Hematopoietic multipotent progenitor cell treated with erythropoietin and hydrocortisone succinate and interleukin-3 and kit ligand, for 17 days (in vitro differentiated cells): ENCODE measurements at regions not wholly inside any gene's neighbourhood (a gene's known extent, or its start where the extent isn't known, plus 50 kb on each side); places are given as distances from the start of the nearest gene placed in this dataset.

Source experiments
- DNase-seq: peaks from one replicate; pipeline ENCODE4 v3.0.0-alpha.2; 2015; ENCODE audit warnings: low spot score

DNA sequence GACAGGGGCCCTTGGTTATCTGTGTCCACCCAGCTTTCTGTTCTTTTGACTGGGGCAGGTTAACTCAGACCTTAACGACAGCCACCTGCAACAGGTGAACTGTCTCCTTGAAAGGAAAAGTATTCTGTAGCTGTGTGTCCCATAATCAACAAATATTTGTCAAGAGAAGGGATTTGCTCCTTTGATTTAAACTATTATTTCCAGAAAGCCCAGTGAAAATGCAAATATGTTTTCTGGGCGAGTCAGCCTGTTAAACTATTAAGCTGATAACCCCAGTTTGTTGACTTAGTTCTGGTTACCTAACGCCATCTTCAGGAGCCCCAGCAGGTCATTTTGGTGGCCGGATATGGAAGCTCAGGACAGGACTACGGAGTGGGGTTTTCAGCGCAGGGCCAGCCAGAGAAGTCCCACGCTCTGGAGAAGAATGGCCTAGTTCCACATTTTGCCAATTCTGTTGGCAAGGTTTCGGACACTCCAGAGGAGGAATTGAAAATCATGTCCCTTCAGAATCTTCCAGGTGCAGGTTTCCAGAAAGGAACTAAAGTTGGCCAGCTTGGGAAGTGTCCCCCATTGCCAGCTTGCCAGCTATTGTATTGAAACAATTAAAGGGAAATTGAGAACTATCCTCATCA, 54.5 kb downstream of the ADRA2A start:
- no peak for DNase-seq

- DNase-seq = no peak
These were observed 60.2 kb downstream of the ADRA2A start for GRCh38 chr10:111137007-111137406.

GRCh38 chr10:111137587-111137986, 60.8 kb downstream of the ADRA2A start:
- no peak for DNase-seq

- DNase-seq = no peak
These were observed 61.7 kb downstream of the ADRA2A start for GRCh38 chr10:111138544-111138943.

- no peak for DNase-seq
These were observed 62.7 kb downstream of the ADRA2A start for GRCh38 chr10:111139567-111139966.

DNA sequence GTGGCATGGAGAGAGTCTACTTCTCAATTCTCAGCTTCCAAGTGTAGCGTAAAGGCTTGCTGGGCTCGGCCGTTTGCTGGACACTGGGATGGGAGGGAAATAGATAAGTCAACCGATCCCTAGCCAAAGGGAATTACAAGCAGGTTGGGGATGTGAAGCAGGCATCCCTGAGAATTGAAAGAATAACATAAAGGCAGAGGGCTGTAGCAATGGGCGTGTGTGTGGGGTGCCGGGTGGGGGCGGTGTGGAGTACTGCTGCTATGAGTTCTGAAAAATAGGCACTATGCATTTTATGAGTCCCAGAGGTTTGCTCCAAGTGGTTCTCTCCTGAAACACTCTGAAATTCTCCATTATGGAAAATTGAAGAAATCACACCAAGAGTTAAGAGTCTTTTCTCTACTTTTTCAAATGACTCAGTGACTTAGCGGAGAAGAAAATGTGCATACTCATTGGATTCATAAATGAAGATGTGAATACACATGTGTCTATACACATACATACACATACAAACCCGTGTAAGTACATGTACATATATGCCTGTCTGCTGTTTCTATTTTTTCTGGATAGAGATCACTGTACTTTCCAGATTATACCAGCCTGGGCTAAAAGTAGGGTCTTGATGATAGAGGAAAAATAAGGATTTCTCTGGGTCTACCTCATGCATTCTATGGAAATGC, 65.4 kb downstream of the ADRA2A start:
- DNase-seq = no peak

- no peak for DNase-seq
These were observed 69.3 kb downstream of the ADRA2A start for GRCh38 chr10:111146025-111146640.

DNA sequence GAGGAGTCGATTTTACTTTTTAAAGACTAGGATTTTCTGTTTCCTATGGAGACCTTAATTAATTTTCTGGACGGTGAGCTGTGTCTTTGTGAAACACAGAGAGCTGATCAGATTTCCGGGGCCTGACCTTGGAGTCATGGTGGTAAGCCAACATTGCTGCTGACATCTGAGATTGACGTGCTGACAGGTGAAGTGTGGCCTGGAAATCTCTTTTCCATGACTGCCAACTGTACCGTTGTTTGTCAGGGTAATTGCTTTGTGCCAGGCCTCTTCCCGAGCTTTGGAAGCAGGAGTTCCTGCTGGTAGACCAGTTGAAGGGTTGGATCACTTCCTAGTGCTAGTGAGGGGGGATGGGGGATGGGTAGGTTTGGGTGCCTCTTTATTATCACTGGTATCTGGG, 71.2 kb downstream of the ADRA2A start:
- no peak for DNase-seq

DNA sequence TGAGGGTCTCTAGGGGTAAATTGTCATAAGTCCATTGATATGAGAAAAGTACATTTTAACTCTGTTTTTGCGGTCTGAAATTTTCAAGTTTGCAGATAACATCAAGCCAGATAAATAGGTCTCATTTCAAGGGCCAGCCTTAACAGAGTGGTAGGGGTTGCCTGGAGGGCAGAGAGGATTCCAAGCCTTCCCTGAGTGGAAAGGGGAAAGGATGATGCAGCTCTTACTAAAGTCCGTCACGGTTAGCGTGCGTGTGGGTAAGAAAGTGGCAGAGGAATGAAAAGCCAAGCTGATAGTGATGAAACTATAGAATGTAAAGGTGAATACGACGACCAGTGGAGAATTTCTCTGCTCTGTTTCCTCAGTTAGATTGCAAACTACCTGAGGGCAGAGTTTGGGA, 71.6 kb downstream of the ADRA2A start:
- no peak for DNase-seq

DNA sequence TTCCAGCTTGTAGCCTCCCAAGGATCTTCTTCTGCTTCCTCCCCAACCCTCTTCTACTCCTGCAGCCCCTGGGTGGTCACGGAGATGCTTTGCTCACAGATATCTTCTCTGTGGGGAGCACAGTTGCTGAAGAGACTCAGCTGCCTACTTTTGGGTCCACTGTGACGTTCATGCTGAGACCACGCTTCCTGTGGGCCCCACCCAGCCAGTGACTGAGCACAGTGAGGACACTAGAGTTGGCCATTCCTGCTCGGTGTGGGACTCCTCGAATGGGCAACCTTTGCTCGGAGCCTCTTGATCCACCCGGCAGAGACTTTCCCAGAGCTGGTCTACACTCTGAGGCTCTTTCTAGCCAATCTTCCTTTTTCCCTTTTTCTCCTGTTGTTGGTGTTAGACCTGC, 73.9 kb downstream of the ADRA2A start:
- DNase-seq = no peak

DNA sequence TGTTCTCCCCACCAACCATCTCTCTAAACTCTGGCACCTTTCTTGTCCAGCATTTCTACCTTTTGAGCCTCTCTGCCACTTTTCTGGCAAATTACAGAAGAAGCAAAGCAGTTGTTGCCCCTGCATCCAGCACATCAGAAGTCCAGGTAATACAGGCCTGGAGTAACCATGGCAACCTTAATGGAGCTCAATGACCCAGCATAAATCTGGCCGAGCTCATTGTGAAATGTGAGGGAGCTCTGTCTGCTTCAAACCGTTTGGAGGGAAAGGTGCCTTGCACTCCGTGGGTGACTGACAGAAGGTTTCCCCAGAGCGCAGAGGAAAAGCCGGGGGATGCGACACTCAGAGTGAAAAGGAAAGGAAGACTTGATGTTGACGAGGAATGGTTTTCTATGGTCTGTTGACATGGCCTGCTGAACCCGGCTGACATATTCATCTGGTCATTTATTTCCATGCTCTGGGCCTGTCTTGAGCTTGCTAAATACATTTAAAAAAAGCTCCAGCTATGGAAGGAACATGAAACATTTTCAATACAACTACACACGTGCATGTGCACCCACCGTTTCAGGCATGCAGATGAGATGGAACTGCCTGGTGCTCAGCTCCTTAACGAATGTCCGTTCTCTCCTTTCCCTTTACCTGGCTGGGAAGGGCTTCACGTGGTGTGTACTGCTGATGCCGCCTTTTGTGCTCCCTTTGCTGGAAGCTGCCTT, 74.9 kb downstream of the ADRA2A start:
- no peak for DNase-seq

- no peak for DNase-seq
These were observed 79.9 kb downstream of the ADRA2A start for GRCh38 chr10:111156754-111157153.

GRCh38 chr10:111158595-111158994, 81.8 kb downstream of the ADRA2A start:
- DNase-seq = no peak

GRCh38 chr10:111161109-111161874, 84.5 kb downstream of the ADRA2A start:
- no peak for DNase-seq

DNA sequence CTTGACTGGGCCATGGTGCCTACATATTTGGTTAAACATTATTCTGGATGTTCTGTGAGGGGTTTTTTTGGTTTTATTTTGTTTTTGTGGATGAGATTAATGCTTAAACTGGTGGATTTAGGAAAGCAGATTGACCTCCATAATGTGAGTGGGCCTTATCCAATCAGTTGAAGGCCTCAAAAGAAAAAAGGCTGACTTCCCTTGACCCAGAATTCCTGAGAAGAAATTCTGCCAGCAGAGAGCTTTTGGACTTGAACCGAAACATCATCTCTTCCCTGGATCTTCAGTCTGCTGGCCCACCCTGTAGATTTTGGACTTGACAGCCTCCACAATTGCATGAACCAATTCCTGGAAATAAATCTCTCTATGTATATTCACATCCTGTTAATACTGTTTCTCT, 94.4 kb downstream of the ADRA2A start:
- DNase-seq = no peak

DNA sequence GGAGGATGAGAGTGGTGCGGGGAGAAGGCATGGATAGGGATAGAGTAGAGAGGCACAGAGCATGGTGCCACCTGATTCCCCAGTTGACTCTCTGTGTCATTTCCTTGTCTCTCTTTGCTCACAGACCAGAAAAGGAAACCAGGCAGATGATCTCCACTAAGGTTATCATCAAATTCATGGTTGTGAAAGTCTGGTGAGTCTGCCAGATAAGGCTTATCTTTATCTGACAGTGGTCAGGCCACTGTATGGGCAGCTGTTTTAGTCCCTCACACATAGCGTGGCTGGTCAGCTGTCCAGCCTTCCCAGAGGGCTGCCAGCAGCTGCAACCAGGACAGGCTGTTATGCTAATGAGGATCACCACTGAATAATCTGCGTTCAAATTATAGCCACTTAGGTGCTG, 99.0 kb downstream of the ADRA2A start:
- DNase-seq = no peak

GRCh38 chr10:111177379-111177778, 100.5 kb downstream of the ADRA2A start:
- no peak for DNase-seq

- no peak for DNase-seq
These were observed 102.7 kb downstream of the ADRA2A start for GRCh38 chr10:111179514-111179913.

DNA sequence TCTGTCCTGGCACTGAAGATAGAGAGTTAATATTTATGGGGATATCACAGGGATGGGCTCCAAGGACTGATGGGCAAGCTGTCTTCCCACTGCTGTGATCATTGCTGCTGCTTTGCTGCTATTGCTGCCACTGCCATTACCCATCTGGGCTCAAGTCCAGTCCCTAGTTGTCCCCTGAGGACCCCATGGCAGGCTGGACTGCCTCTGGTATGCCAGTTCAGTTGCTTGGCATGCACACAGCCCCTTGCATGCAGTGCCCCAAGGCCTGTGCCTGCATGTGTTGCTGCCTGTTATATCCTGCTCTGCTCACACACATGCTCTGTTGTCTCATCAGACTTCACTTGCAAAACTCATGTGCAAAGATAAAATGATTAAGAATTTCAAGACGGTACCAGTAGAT, 109.5 kb downstream of the ADRA2A start:
- DNase-seq = no peak

DNA sequence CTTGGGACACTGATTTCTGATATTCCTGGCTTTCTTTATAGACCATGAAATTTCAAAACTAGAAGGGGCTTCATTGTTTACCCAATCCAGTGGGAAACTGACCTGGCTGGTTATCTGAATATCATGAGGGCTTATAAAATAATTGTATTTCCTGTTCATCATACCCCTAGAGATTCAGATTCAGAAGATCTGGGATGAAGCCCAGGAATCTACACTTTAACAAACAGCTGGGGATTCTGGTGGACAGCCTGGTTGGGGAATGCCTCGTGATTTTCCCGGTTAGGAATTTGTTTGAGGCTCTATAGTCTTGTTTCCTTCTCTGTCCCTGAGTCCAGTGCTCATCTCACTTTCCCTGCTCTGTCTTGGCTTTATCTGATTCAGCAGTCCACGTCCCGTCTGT, 110.3 kb downstream of the ADRA2A start:
- DNase-seq = no peak

GRCh38 chr10:111199587-111199986, 122.8 kb downstream of the ADRA2A start:
- DNase-seq = no peak

DNA sequence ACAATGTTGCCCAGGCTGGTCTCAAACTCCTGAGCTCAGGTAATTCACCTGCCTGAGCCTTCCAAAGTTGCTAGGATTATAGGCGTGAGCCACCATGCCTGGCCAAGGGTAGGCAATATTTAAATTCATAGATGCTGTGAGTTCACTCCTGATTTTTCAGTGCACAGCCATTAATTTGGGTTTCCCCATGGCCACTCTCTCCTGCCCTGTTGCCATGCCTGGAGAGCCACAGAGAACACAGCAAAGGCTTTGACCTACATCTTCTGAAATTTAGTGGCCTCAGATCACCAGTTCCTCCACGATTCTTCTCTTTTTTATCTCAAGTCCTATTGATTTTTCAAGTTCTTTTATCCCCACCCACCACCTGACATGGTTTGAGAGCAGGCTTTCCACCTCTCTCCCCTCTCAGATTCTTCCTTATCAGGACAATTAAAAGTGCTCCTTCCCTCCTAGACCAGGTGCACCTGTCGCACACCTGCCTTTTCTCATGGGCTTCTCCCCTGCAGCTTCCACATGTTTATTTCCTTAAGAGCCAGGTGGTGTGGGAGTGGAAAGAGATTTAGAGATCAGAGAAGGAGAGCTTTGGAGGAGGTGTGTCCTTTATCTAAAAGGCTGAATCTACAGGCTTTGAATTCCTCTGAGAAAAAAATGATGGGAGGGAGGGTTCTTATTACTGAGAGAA, 123.8 kb downstream of the ADRA2A start:
- DNase-seq = no peak
